GM23338 (cell line): ENCODE measurements at regions not wholly inside any gene's neighbourhood (a gene's known extent, or its start where the extent isn't known, plus 50 kb on each side); places are given as distances from the start of the nearest gene placed in this dataset.

ENCODE experiments used
- ATAC-seq: fragments of 200-7000 bp; cut with Tn5 transposase; 3 replicates; pipeline ENCODE4 v1.9.1; 2020
- DNase-seq: peaks from one replicate; pipeline ENCODE4 v3.0.0-alpha.2; 2015; ENCODE audit warnings: low spot score
- H2AFZ ChIP-seq: fragments of 200-600 bp; sonication (generic); 2 replicates; pipeline ENCODE4 v1.8.0; 2016; ENCODE audit warnings: antibody characterized with exemption, mild to moderate bottlenecking, moderate library complexity
- H3F3A ChIP-seq: fragments of 200-600 bp; sonication (generic); replicated peaks from 2 replicates; pipeline ENCODE4 v1.8.0; 2017; ENCODE audit warnings: antibody characterized with exemption, mixed run types, low read depth
- H3K27ac ChIP-seq: fragments of 200-600 bp; sonication (generic); 2 replicates; pipeline ENCODE4 v1.6.1; 2016; ENCODE audit warnings: low read depth
- H3K27me3 ChIP-seq: fragments of 200-600 bp; sonication (generic); 2 replicates; pipeline ENCODE4 v1.8.0; 2016; ENCODE audit warnings: mild to moderate bottlenecking, mixed run types, moderate library complexity; ENCODE audit not compliant: insufficient read depth
- H3K36me3 ChIP-seq: fragments of 200-600 bp; sonication (generic); 2 replicates; pipeline ENCODE4 v1.8.0; 2016; ENCODE audit warnings: mild to moderate bottlenecking; ENCODE audit not compliant: insufficient read depth
- H3K4me1 ChIP-seq: fragments of 200-600 bp; sonication (generic); 2 replicates; pipeline ENCODE4 v1.8.0; 2016; ENCODE audit warnings: mild to moderate bottlenecking, moderate library complexity; ENCODE audit not compliant: insufficient read depth
- H3K4me2 ChIP-seq: fragments of 200-600 bp; sonication (generic); 2 replicates; pipeline ENCODE4 v1.7.1; 2017; ENCODE audit warnings: mixed run types
- H3K4me3 ChIP-seq: fragments of 200-600 bp; sonication (generic); 2 replicates; pipeline ENCODE4 v1.6.1; 2016; ENCODE audit warnings: mixed run types
- H3K79me2 ChIP-seq: fragments of 200-600 bp; sonication (generic); replicated peaks from 2 replicates; pipeline ENCODE4 v1.8.0; 2017; ENCODE audit warnings: mild to moderate bottlenecking; ENCODE audit not compliant: insufficient read depth
- H3K9me2 ChIP-seq: fragments of 200-600 bp; sonication (generic); 2 replicates; pipeline ENCODE4 v1.8.0; 2017; ENCODE audit not compliant: insufficient read depth
- H4K20me1 ChIP-seq: fragments of 200-600 bp; sonication (generic); replicated peaks from 2 replicates; pipeline ENCODE4 v1.8.0; 2017; ENCODE audit warnings: mild to moderate bottlenecking; ENCODE audit not compliant: insufficient read depth
- H3K27ac Mint-ChIP-seq: 2 replicates; pipeline ENCODE4 v1.8.0; 2020; ENCODE audit warnings: inconsistent platforms, mild to moderate bottlenecking, moderate library complexity, mixed read lengths
- H3K27me3 Mint-ChIP-seq: 3 replicates; pipeline ENCODE4 v1.8.0; 2022; ENCODE audit warnings: low read depth, mild to moderate bottlenecking, moderate library complexity, mixed read lengths, inconsistent platforms; ENCODE audit not compliant: insufficient read depth, poor library complexity
- H3K36me3 Mint-ChIP-seq: 3 replicates; pipeline ENCODE4 v1.8.0; 2021; ENCODE audit warnings: low read depth, mild to moderate bottlenecking, inconsistent platforms, moderate library complexity, mixed read lengths
- H3K4me1 Mint-ChIP-seq: 3 replicates; pipeline ENCODE4 v1.8.0; 2020; ENCODE audit warnings: mild to moderate bottlenecking, inconsistent platforms, mixed read lengths
- H3K4me3 Mint-ChIP-seq: 3 replicates; pipeline ENCODE4 v1.8.0; 2021; ENCODE audit warnings: moderate library complexity, mild to moderate bottlenecking, inconsistent platforms, mixed read lengths
- H3K9me3 Mint-ChIP-seq: 3 replicates; pipeline ENCODE4 v1.8.0; 2020; ENCODE audit warnings: moderate library complexity, mild to moderate bottlenecking, inconsistent platforms, mixed read lengths
- CREB1 ChIP-seq: fragments of 250-450 bp; sonication (Bioruptor Pico); IDR thresholded peaks from 2 replicates; pipeline ENCODE4 v1.5.0; 2020; ENCODE audit warnings: low read depth, mild to moderate bottlenecking, moderate library complexity
- EZH2 ChIP-seq: fragments of 200-600 bp; sonication (generic); IDR thresholded peaks from one replicate; pipeline ENCODE4 v1.8.0; 2017; ENCODE audit warnings: antibody characterized with exemption, mild to moderate bottlenecking, low read depth; ENCODE audit not compliant: unreplicated experiment
- EZH2phosphoT487 ChIP-seq: fragments of 200-600 bp; sonication (generic); IDR thresholded peaks from one replicate; pipeline ENCODE4 v1.8.1; 2018; ENCODE audit warnings: antibody characterized with exemption; ENCODE audit not compliant: unreplicated experiment
- JUNB ChIP-seq: IDR thresholded peaks from one replicate; pipeline ENCODE4 v1.6.1; 2016; ENCODE audit warnings: antibody characterized with exemption; ENCODE audit not compliant: unreplicated experiment
- NANOG ChIP-seq: IDR thresholded peaks from 2 replicates; pipeline ENCODE4 v1.6.1; 2016; ENCODE audit warnings: antibody characterized with exemption, borderline replicate concordance
- POLR2AphosphoS5 ChIP-seq: IDR thresholded peaks from 2 replicates; pipeline ENCODE4 v1.6.1; 2016; ENCODE audit warnings: antibody characterized with exemption, low read depth
- STAT1 ChIP-seq: IDR thresholded peaks from one replicate; pipeline ENCODE4 v1.6.1; 2016; ENCODE audit warnings: antibody characterized with exemption; ENCODE audit not compliant: unreplicated experiment
- ZNF114 ChIP-seq: fragments of 250-450 bp; sonication (Bioruptor Pico); IDR thresholded peaks from 2 replicates; pipeline ENCODE4 v1.5.0; 2020; ENCODE audit warnings: mild to moderate bottlenecking, moderate library complexity
- ZNF331 ChIP-seq: fragments of 250-450 bp; sonication (Bioruptor Pico); IDR thresholded peaks from 2 replicates; pipeline ENCODE4 v1.5.0; 2020; ENCODE audit warnings: low read depth, mild to moderate bottlenecking, moderate library complexity
- TF ChIP-seq, protein P1 (sequence below): IDR thresholded peaks from one replicate; pipeline ENCODE4 v1.6.1; 2018; ENCODE audit warnings: antibody characterized with exemption; ENCODE audit not compliant: unreplicated experiment
- TF ChIP-seq, protein P2 (sequence below), 2 experiments: fragments of 200-600 bp in 1 of 2; sonication (generic) in 1 of 2; conservative IDR thresholded peaks; 2 replicates each; pipeline versions ENCODE4 v1.5.1 to v1.6.1; 2016 to 2017; ENCODE audit warnings: antibody characterized with exemption in 2 of 2, low read depth in 2 of 2, mild to moderate bottlenecking in 2 of 2, moderate library complexity in 1 of 2
- TF ChIP-seq, protein P3 (sequence below): IDR thresholded peaks from 2 replicates; pipeline ENCODE4 v1.6.1; 2016; ENCODE audit warnings: antibody characterized with exemption
- TF ChIP-seq, protein P4 (sequence below): fragments of 250-450 bp; sonication (Bioruptor Pico); IDR thresholded peaks from 2 replicates; pipeline ENCODE4 v1.5.0; 2020; ENCODE audit warnings: mild to moderate bottlenecking, moderate library complexity

DNA sequence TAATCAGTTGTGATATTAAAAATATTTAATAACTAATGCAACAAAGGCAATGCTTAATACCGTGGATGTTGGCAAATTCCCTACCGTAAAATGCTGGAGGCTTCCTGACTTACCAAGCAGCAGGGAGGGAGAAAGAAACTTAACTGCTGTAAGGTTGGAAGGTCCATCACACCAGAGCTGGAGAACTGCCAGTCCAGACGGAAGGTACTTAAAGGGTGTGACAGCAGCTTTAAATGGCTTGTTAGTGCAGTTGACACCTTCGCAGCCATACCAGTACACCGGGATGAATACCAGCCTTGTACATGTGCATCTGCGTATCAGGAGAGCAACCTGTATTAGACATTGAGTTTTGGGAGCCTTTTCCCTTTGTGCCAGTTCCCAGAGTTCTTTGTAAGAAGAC is 269.5 kb upstream of the NCAM2 start:
- ATAC-seq (no peak), DNase-seq (no peak)
- Histone ChIP-seq H3K79me2 (no peaks in the 10 kb centered on the region), H3K4me1 (no peaks in the 10 kb centered on the region), H3K27ac (no peak overlapping the region), H2AFZ (no peak overlapping the region), H3K27me3 (no peaks in the 10 kb centered on the region), H3F3A (no peaks in the 10 kb centered on the region), H4K20me1 (no peaks in the 10 kb centered on the region), H3K4me2 (no peak overlapping the region), H3K4me3 (no peak overlapping the region), H3K9me2 (peaks cover 4% of the 10 kb centered on the region; the same call in 1 of the 2 replicates), H3K36me3 (no peaks in the 10 kb centered on the region)
- Mint-ChIP-seq H3K4me1 (0 out of 3 replicates have a peak, but pooled peaks cover 3% of the 10 kb centered on the region), H3K4me3 (no peak overlapping the region), H3K27ac (no peak overlapping the region), H3K27me3 (no peaks in the 10 kb centered on the region), H3K36me3 (no peaks in the 10 kb centered on the region), H3K9me3 (no peaks in the 10 kb centered on the region)
- TF ChIP-seq CREB1 (CRISPR knock-in tag) = no peak
- TF ChIP-seq JUNB = no peak
- TF ChIP-seq, protein P1, sequence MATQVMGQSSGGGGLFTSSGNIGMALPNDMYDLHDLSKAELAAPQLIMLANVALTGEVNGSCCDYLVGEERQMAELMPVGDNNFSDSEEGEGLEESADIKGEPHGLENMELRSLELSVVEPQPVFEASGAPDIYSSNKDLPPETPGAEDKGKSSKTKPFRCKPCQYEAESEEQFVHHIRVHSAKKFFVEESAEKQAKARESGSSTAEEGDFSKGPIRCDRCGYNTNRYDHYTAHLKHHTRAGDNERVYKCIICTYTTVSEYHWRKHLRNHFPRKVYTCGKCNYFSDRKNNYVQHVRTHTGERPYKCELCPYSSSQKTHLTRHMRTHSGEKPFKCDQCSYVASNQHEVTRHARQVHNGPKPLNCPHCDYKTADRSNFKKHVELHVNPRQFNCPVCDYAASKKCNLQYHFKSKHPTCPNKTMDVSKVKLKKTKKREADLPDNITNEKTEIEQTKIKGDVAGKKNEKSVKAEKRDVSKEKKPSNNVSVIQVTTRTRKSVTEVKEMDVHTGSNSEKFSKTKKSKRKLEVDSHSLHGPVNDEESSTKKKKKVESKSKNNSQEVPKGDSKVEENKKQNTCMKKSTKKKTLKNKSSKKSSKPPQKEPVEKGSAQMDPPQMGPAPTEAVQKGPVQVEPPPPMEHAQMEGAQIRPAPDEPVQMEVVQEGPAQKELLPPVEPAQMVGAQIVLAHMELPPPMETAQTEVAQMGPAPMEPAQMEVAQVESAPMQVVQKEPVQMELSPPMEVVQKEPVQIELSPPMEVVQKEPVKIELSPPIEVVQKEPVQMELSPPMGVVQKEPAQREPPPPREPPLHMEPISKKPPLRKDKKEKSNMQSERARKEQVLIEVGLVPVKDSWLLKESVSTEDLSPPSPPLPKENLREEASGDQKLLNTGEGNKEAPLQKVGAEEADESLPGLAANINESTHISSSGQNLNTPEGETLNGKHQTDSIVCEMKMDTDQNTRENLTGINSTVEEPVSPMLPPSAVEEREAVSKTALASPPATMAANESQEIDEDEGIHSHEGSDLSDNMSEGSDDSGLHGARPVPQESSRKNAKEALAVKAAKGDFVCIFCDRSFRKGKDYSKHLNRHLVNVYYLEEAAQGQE = no peak
- TF ChIP-seq, protein P2, sequence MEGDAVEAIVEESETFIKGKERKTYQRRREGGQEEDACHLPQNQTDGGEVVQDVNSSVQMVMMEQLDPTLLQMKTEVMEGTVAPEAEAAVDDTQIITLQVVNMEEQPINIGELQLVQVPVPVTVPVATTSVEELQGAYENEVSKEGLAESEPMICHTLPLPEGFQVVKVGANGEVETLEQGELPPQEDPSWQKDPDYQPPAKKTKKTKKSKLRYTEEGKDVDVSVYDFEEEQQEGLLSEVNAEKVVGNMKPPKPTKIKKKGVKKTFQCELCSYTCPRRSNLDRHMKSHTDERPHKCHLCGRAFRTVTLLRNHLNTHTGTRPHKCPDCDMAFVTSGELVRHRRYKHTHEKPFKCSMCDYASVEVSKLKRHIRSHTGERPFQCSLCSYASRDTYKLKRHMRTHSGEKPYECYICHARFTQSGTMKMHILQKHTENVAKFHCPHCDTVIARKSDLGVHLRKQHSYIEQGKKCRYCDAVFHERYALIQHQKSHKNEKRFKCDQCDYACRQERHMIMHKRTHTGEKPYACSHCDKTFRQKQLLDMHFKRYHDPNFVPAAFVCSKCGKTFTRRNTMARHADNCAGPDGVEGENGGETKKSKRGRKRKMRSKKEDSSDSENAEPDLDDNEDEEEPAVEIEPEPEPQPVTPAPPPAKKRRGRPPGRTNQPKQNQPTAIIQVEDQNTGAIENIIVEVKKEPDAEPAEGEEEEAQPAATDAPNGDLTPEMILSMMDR (conservative IDR thresholded peaks at IDR 0.05; ENCODE audit: low read depth in 2 of 2) = no peak
- no peak for TF ChIP-seq EZH2phosphoT487
- TF ChIP-seq ZNF331 (CRISPR knock-in tag) = no peak
- TF ChIP-seq, protein P3, sequence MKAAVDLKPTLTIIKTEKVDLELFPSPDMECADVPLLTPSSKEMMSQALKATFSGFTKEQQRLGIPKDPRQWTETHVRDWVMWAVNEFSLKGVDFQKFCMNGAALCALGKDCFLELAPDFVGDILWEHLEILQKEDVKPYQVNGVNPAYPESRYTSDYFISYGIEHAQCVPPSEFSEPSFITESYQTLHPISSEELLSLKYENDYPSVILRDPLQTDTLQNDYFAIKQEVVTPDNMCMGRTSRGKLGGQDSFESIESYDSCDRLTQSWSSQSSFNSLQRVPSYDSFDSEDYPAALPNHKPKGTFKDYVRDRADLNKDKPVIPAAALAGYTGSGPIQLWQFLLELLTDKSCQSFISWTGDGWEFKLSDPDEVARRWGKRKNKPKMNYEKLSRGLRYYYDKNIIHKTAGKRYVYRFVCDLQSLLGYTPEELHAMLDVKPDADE = no peak
- TF ChIP-seq POLR2AphosphoS5 = no peak
- no peak for TF ChIP-seq STAT1
- TF ChIP-seq, protein P4, sequence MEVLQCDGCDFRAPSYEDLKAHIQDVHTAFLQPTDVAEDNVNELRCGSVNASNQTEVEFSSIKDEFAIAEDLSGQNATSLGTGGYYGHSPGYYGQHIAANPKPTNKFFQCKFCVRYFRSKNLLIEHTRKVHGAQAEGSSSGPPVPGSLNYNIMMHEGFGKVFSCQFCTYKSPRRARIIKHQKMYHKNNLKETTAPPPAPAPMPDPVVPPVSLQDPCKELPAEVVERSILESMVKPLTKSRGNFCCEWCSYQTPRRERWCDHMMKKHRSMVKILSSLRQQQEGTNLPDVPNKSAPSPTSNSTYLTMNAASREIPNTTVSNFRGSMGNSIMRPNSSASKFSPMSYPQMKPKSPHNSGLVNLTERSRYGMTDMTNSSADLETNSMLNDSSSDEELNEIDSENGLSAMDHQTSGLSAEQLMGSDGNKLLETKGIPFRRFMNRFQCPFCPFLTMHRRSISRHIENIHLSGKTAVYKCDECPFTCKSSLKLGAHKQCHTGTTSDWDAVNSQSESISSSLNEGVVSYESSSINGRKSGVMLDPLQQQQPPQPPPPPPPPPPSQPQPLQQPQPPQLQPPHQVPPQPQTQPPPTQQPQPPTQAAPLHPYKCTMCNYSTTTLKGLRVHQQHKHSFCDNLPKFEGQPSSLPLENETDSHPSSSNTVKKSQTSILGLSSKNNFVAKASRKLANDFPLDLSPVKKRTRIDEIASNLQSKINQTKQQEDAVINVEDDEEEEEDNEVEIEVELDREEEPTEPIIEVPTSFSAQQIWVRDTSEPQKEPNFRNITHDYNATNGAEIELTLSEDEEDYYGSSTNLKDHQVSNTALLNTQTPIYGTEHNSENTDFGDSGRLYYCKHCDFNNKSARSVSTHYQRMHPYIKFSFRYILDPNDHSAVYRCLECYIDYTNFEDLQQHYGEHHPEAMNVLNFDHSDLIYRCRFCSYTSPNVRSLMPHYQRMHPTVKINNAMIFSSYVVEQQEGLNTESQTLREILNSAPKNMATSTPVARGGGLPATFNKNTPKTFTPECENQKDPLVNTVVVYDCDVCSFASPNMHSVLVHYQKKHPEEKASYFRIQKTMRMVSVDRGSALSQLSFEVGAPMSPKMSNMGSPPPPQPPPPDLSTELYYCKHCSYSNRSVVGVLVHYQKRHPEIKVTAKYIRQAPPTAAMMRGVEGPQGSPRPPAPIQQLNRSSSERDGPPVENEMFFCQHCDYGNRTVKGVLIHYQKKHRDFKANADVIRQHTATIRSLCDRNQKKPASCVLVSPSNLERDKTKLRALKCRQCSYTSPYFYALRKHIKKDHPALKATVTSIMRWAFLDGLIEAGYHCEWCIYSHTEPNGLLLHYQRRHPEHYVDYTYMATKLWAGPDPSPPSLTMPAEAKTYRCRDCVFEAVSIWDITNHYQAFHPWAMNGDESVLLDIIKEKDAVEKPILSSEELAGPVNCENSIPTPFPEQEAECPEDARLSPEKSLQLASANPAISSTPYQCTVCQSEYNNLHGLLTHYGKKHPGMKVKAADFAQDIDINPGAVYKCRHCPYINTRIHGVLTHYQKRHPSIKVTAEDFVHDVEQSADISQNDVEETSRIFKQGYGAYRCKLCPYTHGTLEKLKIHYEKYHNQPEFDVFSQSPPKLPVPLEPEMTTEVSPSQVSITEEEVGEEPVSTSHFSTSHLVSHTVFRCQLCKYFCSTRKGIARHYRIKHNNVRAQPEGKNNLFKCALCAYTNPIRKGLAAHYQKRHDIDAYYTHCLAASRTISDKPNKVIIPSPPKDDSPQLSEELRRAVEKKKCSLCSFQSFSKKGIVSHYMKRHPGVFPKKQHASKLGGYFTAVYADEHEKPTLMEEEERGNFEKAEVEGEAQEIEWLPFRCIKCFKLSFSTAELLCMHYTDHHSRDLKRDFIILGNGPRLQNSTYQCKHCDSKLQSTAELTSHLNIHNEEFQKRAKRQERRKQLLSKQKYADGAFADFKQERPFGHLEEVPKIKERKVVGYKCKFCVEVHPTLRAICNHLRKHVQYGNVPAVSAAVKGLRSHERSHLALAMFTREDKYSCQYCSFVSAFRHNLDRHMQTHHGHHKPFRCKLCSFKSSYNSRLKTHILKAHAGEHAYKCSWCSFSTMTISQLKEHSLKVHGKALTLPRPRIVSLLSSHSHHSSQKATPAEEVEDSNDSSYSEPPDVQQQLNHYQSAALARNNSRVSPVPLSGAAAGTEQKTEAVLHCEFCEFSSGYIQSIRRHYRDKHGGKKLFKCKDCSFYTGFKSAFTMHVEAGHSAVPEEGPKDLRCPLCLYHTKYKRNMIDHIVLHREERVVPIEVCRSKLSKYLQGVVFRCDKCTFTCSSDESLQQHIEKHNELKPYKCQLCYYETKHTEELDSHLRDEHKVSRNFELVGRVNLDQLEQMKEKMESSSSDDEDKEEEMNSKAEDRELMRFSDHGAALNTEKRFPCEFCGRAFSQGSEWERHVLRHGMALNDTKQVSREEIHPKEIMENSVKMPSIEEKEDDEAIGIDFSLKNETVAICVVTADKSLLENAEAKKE = no peak
- no peak for TF ChIP-seq EZH2
- no peak for TF ChIP-seq NANOG
- TF ChIP-seq ZNF114 = no peak
